ENCODE measurements at regions not wholly inside any gene's neighbourhood (a gene's known extent, or its start where the extent isn't known, plus 50 kb on each side); places are given as distances from the start of the nearest gene placed in this dataset.
"Not testable (repeated sequence)": the region's sequence is repeated elsewhere in the genome, so short reads cannot be mapped to it uniquely, and the experiment has no call there.

GRCh38 chr5:26386532-26386931 lies 651.9 kb downstream of the CDH9 start:
- no peak for TF ChIP-seq CTCF (IDR thresholded peaks at IDR 0.05; ENCODE audit: insufficient read depth, low read length, poor library complexity, severe bottlenecking)
- no peaks in the 10 kb centered on the region for H3K36me3 ChIP-seq (ENCODE audit: control insufficient read depth, insufficient read depth, low read length)
- no peak overlapping the region for H3K4me3 ChIP-seq (ENCODE audit: low read depth, low read length)
- no peak for DNase-seq (ENCODE audit: low read depth)
- no peaks in the 10 kb centered on the region for H3K27me3 ChIP-seq (ENCODE audit: control insufficient read depth, insufficient read depth, low read length)

GRCh38 chr5:26364624-26365023 lies 673.8 kb downstream of the CDH9 start:
- not testable (repeated sequence) for H3K36me3 ChIP-seq (ENCODE audit: control insufficient read depth, insufficient read depth, low read length); DNase-seq (ENCODE audit: low read depth); H3K4me3 ChIP-seq (ENCODE audit: low read depth, low read length); H3K27me3 ChIP-seq (ENCODE audit: control insufficient read depth, insufficient read depth, low read length)

- no peaks in the 10 kb centered on the region for H3K36me3 ChIP-seq (ENCODE audit: control insufficient read depth, insufficient read depth, low read length)
- DNase-seq (ENCODE audit: low read depth) = no peak
- TF ChIP-seq CTCF (IDR thresholded peaks at IDR 0.05; ENCODE audit: insufficient read depth, low read length, poor library complexity, severe bottlenecking) = no peak
- H3K4me3 ChIP-seq (ENCODE audit: low read depth, low read length) = no peak overlapping the region
- no peaks in the 10 kb centered on the region for H3K27me3 ChIP-seq (ENCODE audit: control insufficient read depth, insufficient read depth, low read length)
These were observed 694.5 kb downstream of the CDH9 start for GRCh38 chr5:26343801-26344325.

GRCh38 chr5:26339576-26339975 lies 698.8 kb downstream of the CDH9 start:
- TF ChIP-seq CTCF (IDR thresholded peaks at IDR 0.05; ENCODE audit: insufficient read depth, low read length, poor library complexity, severe bottlenecking) = no peak
- Histone ChIP-seq H3K36me3 (ENCODE audit: control insufficient read depth, insufficient read depth, low read length) (no peaks in the 10 kb centered on the region), H3K27me3 (ENCODE audit: control insufficient read depth, insufficient read depth, low read length) (no peaks in the 10 kb centered on the region), H3K4me3 (ENCODE audit: low read depth, low read length) (no peak overlapping the region)
- DNase-seq (ENCODE audit: low read depth) = no peak

- Histone ChIP-seq H3K36me3 (ENCODE audit: control insufficient read depth, insufficient read depth, low read length) (no peaks in the 10 kb centered on the region), H3K4me3 (ENCODE audit: low read depth, low read length) (no peak overlapping the region), H3K27me3 (ENCODE audit: control insufficient read depth, insufficient read depth, low read length) (no peaks in the 10 kb centered on the region)
- no peak for DNase-seq (ENCODE audit: low read depth)
- TF ChIP-seq CTCF (IDR thresholded peaks at IDR 0.05; ENCODE audit: insufficient read depth, low read length, poor library complexity, severe bottlenecking) = peak; percentile 45
These were observed 708.7 kb downstream of the CDH9 start for GRCh38 chr5:26329562-26330189.

GRCh38 chr5:26326153-26326759 lies 712.1 kb downstream of the CDH9 start:
- no peak for TF ChIP-seq CTCF (IDR thresholded peaks at IDR 0.05; ENCODE audit: insufficient read depth, low read length, poor library complexity, severe bottlenecking)
- Histone ChIP-seq H3K36me3 (ENCODE audit: control insufficient read depth, insufficient read depth, low read length) (no peaks in the 10 kb centered on the region), H3K27me3 (ENCODE audit: control insufficient read depth, insufficient read depth, low read length) (no peaks in the 10 kb centered on the region), H3K4me3 (ENCODE audit: low read depth, low read length) (no peak overlapping the region)
- DNase-seq (ENCODE audit: low read depth) = no peak

- H3K36me3 ChIP-seq (ENCODE audit: control insufficient read depth, insufficient read depth, low read length); H3K27me3 ChIP-seq (ENCODE audit: control insufficient read depth, insufficient read depth, low read length); DNase-seq (ENCODE audit: low read depth); H3K4me3 ChIP-seq (ENCODE audit: low read depth, low read length): not testable (repeated sequence)
These were observed 713.0 kb downstream of the CDH9 start for GRCh38 chr5:26325432-26325831.

GRCh38 chr5:26324273-26324895 lies 714.0 kb downstream of the CDH9 start:
- H3K4me3 ChIP-seq (ENCODE audit: low read depth, low read length); DNase-seq (ENCODE audit: low read depth); H3K36me3 ChIP-seq (ENCODE audit: control insufficient read depth, insufficient read depth, low read length); H3K27me3 ChIP-seq (ENCODE audit: control insufficient read depth, insufficient read depth, low read length): not testable (repeated sequence)

Data from kidney epithelial cell (primary cell).